HPDE6-E6E7 (cell line): ENCODE measurements at regions not wholly inside any gene's neighbourhood (a gene's known extent, or its start where the extent isn't known, plus 50 kb on each side); places are given as distances from the start of the nearest gene placed in this dataset.
"Not testable (repeated sequence)": the region's sequence is repeated elsewhere in the genome, so short reads cannot be mapped to it uniquely, and the experiment has no call there.

ENCODE experiments used
- DNase-seq: peaks from one replicate; pipeline ENCODE4 v3.0.0; 2011; ENCODE audit warnings: missing footprints; ENCODE audit errors: extremely low spot score

DNA sequence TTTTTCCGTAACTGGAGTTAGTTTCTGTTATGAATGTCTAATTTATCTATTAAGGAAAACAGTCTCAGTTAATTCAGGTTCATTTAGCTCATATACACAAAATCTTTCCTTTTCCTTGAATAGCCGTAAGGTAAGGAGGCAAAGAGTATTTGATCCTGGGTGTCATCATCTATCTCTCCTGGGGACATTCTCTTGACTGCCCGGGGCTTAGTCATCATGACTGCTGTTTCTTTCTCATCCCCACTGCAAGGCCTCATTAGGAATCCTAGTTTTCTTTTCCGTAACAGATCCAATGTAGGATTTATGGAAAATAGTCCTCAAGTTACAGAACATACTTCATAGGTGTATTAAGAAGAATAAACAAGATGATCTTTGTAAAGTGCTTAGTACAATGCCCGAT lies 134.9 kb upstream of the CHD1 start:
- no peak for DNase-seq

DNA sequence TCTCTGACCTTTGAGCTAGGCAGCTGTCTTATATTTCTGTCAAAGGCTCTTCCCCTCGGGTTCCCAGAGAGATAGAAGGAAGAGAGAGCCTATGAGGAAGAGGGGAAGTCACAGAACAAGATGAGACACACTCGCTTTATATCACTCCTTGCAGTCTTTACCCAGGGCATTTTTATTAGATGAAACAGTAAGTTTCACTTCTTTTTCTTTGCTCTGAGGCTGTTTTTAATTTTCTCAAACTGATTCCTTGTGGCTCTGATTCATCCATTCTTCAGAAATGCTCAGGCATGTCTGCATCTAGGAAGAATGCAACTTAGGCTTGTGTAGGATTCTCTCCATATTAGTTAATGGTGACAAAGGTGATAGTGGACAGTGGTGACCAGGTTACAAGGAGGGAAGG lies 132.9 kb upstream of the CHD1 start:
- DNase-seq = peak; percentile 16

DNA sequence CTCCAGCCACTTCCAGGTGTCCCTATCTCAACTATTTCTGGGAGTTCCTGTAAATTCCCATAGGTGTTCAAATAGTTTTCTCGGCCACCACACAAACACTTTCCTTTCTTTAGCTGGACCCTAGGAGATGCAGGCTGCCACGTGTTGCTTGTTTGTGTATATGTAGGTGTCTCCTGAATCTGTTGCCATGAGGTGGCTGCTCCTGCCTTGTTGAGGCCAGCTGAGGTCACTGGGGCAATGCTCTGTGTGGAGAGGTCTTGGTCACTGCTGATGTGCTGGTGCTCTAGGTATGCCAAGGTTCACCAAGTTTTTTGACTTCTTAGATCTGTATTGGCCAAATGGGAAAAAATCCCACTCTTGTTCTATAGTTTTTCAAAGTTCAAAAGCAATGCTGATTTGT lies 132.5 kb upstream of the CHD1 start:
- DNase-seq = peak; percentile 14

DNA sequence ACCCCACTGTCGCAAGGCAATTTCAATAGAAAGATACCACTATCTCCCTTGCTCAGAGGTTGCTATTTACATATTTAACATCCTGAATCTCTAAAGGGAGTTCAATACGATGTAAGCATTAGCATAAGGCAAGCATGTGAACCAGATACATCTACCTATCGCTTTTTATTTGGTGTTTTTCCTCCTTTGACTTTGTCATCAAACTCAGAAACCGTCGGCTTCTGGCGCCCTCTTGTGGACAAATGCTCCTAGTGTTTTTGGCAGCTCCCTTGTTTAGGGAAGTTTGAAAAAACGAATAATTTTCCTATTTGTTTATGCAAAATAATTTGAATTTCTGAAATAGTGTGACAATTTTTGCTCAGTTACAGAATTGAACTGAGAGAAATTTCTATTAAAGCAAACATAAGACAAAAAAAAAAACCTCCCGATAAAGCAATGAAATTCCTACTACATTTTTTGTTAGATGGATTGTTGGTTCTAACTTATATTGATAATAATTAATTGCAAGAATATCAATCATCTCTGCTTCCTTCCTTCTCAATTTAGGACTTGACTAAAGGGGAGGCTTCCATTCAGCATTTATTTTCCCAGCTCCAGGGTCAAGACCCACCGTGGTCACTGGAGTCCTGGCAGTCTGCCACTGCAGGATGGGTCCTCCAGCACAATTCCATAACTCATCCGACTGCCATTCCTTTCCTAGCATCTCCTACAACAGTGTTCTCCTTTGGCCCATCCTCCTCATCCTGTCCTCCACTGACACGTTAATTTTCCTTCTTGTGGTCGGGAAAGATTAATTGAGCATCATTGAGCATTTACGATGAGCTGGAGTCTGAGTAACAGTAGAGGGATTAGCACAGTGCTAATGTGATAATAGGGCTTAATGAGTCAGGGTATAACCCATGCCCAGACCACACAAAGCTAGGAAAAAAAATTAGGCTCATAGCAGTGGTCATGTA lies 131.8 kb upstream of the CHD1 start:
- DNase-seq = peak; percentile 49

DNA sequence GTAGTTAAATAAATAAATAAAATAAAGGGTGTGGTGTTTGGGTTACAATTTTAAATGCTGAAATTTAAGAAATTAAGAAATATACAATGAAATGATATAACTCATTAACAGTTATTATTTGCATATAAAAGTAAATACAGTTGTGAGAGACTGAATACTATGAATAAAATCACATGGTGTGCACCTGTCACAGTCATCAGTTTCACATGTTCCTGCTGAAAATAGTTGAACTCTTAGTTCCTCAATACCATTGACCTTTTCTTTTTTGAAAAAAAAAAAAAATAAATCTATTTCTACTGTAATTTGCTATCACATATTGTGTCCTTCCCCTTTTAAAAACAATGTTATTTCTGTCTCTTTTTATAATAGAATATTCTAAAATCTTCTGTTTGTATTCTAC lies 130.9 kb upstream of the CHD1 start:
- DNase-seq = no peak

DNA sequence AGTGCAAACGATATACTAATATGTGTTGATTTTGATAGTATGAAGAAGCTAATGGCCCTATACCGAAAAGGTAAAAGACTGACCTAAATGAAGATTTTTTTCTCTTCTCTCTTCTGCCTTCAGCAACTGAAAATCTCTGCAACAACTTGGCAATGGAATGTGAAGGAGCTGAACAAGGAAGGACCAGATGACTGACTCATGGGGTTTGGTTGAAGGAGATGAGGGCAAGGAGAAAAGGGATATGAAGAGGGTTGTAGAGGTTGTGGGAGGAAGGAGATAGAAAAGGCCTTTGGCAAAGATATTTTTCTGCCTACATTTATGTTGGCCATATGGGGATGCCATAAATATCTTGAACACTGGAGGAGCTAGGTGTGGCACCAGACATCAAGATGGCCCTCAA lies 129.7 kb upstream of the CHD1 start:
- DNase-seq = no peak

DNA sequence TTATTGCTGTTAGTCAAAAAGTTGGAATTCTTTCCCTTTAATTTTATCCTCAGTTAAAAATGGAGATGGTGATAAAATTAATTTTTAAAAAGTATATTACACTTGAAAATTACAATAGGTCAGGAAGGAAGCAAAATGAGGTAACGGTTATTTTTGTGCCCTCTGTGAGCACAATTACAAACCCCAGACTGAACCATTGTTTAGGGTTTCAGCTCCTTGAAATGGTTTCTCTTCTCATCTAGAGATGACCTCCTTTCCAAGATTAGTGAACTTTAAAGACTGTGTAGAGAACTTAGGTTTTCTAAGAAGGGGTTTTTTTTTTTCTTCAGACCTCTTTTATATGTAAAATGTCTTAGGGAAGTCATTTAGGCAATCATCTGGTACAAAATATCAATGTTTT lies 126.2 kb upstream of the CHD1 start:
- no peak for DNase-seq

DNA sequence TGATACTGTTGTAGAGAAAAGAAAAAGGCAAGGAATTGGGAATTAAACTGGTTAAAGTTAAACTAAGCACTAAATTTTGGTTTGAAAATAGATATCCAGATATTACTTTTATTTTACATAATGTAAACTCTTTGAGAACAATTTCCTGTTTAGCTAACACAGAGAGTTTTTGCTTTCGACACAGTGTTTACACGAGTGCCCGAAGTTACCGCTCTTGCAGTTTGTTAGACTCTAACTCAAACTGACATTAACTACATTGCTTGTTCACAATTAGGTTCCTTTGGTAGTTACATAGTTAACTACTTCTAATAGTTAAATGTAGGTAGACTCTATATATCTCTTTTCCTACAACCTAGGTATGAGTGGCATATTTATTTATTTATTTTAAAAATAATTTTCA lies 117.1 kb upstream of the CHD1 start:
- DNase-seq = no peak

DNA sequence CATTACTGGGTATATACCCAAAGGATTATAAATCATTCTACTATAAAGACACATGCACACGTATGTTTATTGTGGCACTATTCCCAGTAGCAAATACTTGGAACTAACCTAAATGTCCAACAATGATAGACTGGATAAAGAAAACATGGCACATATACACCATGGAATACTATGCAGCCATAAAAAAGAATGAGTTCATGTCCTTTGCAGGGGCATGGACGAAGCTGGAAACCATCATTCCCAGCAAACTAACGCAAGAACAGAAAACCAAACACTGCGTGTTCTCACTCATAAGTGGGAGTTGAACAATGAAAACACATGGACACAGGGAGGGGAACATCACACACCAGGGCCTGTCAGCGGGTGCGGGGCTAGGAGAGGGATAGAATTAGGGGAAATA lies 114.5 kb upstream of the CHD1 start:
- not testable (repeated sequence) for DNase-seq

DNA sequence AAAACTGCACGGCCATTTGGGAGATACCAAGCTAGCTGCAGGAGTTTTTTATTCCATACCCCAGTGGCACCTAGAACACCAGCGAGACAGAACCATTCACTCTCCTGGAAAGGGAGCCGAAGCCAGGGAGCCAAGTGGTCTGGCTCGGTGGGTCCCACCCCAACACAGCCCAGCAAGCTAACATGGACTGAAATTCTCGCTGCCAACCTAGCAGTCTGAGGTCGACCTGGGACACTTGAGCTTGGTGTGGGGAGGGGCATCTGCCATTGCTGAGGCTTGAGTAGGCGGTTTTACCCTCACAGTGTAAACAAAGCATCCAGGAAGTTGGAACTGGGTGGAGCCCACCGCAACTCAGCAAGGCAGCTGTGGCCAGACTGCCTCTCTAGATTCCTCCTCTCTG lies 108.9 kb upstream of the CHD1 start:
- no peak for DNase-seq

DNA sequence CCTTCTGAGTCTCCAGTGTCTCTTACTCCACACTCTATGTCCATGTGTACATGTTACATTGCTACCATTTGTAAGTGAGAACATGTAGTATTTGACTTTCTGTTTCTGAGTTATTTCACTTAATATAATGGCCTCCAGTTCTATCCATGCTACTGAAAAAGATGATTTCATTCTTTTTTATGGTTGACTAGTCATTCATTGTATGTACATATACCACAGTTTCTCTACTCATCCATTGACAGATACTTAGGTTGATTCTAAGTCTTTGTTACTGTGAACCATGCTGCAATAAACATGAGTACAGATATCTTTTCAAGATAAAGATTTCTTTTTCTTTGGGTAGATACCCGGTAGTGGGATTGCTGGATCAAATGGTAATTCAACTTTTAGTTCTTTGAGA lies 107.1 kb upstream of the CHD1 start:
- no peak for DNase-seq

DNA sequence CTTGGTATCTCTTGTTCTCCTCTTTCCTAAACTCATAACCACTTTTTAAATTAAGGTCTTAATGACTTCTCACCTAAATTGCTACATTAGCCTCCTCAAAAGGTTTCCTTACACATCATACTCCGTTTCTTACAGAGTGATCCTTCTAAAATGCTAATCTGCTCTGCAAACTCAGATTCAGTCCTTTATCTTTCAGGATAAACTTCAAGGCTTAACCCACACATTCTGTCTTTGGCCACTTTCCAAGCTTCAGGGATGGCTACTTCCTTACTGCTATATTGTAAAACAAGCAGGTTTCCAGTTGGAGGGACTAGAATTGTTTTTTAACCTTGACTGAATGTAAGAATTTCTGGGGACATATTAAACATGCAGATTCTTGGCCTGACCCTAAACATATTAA lies 105.5 kb upstream of the CHD1 start:
- DNase-seq = no peak

DNA sequence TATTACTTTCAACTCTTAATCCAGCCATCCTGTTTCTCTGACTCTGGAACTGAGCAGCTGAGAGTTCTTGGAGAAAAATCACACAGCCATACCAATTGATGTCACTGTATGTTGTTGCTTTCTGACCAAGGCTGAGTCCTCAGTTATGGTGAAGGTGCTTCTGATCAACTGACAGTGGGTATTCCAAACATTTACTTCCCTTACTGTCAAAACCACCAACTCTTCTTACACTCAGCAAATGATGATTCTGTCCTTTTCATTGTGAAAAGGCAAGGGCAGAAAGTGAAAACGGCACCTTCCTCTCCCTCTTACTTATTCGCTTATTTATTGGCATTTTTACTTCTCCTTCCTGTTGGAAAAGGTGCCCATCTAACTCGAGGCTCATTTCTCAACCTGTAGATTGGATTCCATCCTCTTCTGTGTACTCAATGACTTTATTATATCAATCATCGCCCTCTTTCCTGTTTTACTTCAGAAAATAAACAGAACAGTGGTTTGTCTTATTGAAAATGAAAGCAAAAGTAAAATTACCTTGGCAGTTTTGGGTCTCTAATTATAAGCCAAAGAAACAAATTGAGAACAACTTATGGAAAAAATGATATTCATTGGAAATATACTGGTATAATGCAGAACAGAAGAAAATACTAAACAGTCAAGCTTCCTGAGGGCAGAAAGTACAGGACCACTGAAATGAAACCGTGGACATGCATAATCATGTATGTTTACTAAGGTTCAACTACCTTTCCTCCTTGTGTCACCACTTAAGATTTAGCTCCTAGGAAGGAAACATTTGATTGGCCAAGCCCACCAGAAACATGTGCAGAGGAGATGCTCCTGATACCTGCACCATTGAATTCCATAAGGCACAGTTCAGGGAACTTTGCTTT lies 104.5 kb upstream of the CHD1 start:
- no peak for DNase-seq

DNA sequence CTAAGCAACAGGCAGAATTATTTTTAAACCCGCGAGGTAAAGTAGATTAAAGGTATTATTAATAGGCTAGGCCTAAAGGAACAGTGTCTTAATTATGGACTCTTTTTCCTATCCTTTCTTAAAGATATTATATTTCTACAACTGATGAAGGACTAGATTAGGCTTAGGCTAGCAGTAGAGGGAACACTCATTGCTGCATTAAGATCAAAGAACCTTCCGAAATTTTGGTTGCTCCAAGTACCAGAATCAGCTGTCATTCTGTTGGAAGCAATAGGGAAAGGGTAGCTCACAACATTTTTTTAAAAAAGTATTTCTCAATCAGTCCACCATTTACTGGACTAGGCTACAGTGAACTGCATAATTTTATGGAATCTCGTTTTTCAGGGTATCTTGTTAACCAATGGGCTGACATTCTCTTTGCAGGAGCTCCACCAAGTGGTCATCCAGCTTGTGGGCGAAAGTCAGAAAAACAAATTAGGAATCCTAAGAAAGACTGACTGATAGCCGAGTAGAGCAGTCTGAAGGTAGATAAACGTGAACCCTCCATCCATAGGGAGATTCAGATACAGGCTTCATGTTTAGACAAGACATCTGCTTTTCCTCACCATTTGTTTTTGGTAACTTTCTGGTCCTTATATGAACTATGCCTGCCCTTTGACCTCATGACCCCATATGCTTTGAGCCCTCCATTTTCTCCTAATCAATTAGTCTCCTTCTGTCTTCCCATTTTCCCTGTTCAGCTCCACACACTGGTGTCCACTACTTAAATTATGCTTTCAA lies 103.6 kb upstream of the CHD1 start:
- DNase-seq = peak; percentile 58

DNA sequence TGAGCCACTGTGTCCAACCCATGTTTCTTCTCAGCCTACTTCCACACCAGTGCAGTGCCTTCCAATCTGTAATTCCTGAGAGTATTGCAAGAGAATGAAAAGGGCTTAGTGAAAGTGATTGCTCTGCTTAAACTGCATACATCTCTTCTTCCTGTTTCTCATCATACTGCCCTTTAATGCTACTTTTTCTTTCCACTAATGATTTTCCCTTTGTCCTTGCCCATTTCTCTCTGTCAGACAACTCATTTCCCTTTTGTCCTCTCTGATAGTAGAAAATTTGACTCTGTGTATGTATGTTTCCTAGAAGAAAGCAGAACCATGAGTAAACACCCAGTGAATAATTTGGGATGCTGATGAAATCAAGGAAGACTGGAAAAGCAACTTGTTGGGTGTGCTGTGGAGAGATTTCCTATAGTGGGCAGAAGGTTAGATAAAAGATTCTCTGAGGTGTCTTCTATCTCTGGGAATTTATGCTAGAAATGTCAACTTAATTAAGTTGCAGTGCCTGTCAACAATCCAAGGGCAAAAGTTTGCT lies 102.2 kb upstream of the CHD1 start:
- no peak for DNase-seq

DNA sequence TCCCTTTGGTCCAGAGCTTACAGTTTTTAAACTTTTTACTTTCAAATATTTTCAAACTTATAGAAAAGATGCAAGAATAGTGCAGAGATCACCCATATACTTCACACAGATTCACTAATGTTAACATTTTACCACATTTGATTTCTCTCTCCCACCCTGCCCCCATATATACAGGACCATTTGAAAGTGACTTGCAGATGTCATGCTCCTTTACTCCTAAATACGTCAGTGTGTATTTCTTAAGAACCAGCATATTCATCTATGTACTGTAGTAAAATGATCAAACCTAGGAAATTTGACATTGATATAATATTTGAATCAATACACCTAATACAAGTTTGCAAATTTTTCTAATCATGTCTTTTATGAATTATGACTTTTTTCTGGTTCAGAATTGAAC lies 100.4 kb upstream of the CHD1 start:
- DNase-seq = no peak

DNA sequence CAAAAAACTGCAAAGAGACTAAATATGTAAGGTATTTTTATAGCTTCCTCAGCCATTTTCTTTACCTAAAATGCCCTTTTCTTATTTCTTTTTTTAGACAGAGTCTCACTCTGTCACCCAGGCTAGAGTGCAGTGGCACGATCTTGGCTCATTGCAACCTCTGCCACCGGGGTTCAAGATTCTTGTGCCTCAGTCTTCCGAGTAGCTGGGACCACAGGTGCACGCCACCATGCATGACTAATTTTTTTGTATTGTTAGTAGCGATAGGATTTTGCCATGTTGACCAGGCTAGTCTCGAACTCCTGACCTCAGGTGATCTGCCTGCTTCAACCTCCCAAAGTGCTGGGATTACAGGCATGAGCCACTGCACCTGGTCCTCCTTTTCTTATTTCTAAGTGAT lies 99.4 kb upstream of the CHD1 start:
- DNase-seq = not testable (repeated sequence)

DNA sequence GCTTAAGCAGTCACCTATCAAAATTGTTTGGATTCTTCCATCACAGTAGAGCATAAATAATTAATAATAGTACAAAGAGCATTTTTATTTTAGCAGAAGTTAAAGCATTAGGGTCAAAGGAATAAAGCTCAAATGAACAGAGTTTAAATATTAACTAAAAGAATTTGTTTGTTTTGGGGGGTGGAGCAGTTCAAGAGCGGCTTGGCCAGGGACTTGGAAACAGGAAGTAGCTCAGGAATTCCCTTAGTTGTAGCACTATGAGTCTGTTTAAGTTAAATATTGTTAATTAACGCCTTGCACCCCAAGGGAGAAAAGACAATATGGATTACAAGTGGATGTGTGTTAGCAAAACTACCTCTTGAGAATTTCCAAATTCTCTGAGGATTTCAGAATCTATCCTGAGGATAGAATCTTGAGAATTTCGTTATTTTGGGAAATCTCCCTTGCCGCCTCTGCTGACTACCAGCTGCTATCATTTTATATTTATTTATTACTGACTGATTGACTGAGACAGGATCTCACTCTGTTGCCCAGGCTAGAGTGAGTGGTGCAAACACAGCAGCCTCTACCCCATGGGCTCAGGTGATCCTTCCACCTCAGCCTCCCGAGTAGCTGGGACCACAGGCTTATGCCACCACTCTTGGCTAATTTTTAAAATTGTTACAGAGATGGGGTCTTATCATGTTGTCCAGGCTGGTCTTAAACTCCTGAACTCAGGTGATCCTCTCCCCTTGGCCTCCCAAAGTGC lies 96.7 kb upstream of the CHD1 start:
- no peak for DNase-seq

DNA sequence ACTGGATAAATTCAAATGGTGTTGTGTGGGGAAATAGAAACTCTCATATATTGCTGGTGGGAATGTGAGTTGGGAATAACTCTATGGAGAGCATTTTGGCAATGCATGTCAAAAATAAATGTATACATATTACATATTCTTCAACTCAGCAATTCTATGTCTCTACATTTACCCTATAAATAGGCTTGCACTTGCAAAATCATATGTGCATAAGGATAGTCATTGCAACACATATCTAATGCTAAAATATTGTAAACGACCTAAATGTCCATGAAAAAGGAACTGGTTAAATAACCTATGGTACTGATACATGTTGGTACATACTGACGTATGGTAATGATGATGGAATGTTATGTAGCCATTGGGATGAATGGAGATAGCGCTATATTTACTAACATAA lies 94.5 kb upstream of the CHD1 start:
- no peak for DNase-seq

DNA sequence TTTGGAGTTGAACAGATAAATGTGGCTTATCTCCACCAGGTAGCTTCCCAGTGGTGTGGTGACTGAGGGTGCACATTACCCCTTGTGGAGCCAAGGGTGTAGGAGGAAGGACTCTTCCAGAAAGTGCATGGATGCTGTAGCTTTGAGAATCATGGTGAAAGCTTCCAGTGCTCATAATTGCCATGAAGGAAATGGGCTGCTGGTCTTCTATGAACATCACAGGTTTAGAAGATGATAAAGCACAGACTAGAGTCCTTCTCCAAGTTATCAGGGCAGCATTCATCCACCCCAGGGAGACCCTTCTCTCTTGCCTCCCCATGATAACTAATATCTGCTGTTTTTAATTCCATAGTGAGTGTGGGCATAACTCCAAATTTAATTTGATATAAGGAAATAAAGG lies 93.4 kb upstream of the CHD1 start:
- DNase-seq = no peak

DNA sequence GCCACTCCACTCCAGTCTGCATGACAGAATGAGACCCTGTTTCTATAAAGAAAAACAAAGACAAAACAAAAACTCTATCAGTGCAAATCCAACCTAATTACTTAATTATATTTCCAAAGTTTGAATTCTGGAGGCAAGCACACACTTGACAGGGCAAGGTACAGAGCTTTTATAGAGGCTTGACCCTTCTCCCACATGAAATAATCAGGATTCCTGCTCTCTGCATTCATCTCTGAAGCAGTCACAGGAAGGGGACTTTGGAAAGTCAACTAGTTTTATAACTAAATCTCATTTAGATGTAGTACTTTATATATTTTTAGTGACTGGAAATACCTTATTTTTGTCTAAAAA lies 91.9 kb upstream of the CHD1 start:
- no peak for DNase-seq
